K562 (cell line): ENCODE measurements at regions not wholly inside any gene's neighbourhood (a gene's known extent, or its start where the extent isn't known, plus 50 kb on each side); places are given as distances from the start of the nearest gene placed in this dataset.
A peak's percentile ranks its signal among the peaks of the same experiment; 100 is the strongest.

Experiments
- ARID1B ChIP-seq: fragments of 450-650 bp; IDR thresholded peaks from 2 replicates; pipeline ENCODE4 v1.6.1; 2016; ENCODE audit warnings: antibody characterized with exemption, mild to moderate bottlenecking, inconsistent platforms
- CREB5 ChIP-seq: fragments of 250-450 bp; sonication (Bioruptor Pico); IDR thresholded peaks from 2 replicates; pipeline ENCODE4 v1.5.0; 2020; ENCODE audit warnings: mild to moderate bottlenecking
- FOXM1 ChIP-seq, 2 experiments: fragments of 450-650 bp in 1 of 2; sonication (generic) in 1 of 2; formaldehyde crosslinking in 1 of 2; IDR thresholded peaks; 2 replicates each; pipeline versions ENCODE4 v1.6.1 to v1.9.0; 2017 to 2022; ENCODE audit warnings: low read depth in 2 of 2, mild to moderate bottlenecking in 2 of 2, missing genetic modification reagents in 1 of 2, moderate library complexity in 1 of 2
- GTF2B ChIP-seq: IDR thresholded peaks from 2 replicates; pipeline ENCODE4 v1.6.1; 2011; ENCODE audit not compliant: insufficient read length; ENCODE audit errors: extremely low read depth
- HBP1 ChIP-seq: fragments of 450-650 bp; formaldehyde crosslinking; IDR thresholded peaks from 2 replicates; pipeline ENCODE4 v1.4.0; 2022; ENCODE audit warnings: missing genetic modification characterization
- KDM5B ChIP-seq: fragments of 200-600 bp; sonication (generic); IDR thresholded peaks from 2 replicates; pipeline ENCODE4 v1.6.1; 2012; ENCODE audit warnings: low read depth, mild to moderate bottlenecking, moderate library complexity, low read length, control low read depth, inconsistent platforms; ENCODE audit not compliant: insufficient replicate concordance
- KLF1 ChIP-seq: fragments of 450-650 bp; IDR thresholded peaks from 2 replicates; pipeline ENCODE4 v1.6.1; 2016; ENCODE audit warnings: missing genetic modification characterization, missing compliant biosample characterization
- MEIS2 ChIP-seq: fragments of 450-650 bp; IDR thresholded peaks from 2 replicates; pipeline ENCODE4 v1.6.1; 2014; ENCODE audit warnings: mild to moderate bottlenecking; ENCODE audit not compliant: partially characterized antibody
- NCOR1 ChIP-seq: fragments of 450-650 bp; IDR thresholded peaks from 2 replicates; pipeline ENCODE4 v1.6.1; 2016; ENCODE audit warnings: mild to moderate bottlenecking, moderate library complexity
- NFYB ChIP-seq: IDR thresholded peaks from 2 replicates; pipeline ENCODE4 v1.6.1; 2011; ENCODE audit warnings: mild to moderate bottlenecking, moderate library complexity; ENCODE audit not compliant: insufficient read length; ENCODE audit errors: extremely low read depth
- NKRF ChIP-seq: fragments of 450-650 bp; IDR thresholded peaks from 2 replicates; pipeline ENCODE4 v1.6.1; 2016; ENCODE audit warnings: borderline replicate concordance
- NRF1 ChIP-seq, 2 experiments: fragments of 450-650 bp; IDR thresholded peaks in 1 of 2; conservative IDR thresholded peaks in 1 of 2; 2 replicates each; pipeline ENCODE4 v1.6.1; 2014; ENCODE audit warnings: mild to moderate bottlenecking in 2 of 2
- PHF21A ChIP-seq: fragments of 450-650 bp; IDR thresholded peaks from 2 replicates; pipeline ENCODE4 v1.6.1; 2017; ENCODE audit warnings: low read depth, borderline replicate concordance
- POLR2AphosphoS5 ChIP-seq: IDR thresholded peaks from 2 replicates; pipeline ENCODE4 v1.6.1; 2011; ENCODE audit warnings: mild to moderate bottlenecking, low read depth, low read length, moderate library complexity; ENCODE audit not compliant: control insufficient read depth, insufficient read depth
- SOX6 ChIP-seq: fragments of 450-650 bp; IDR thresholded peaks from 2 replicates; pipeline ENCODE4 v1.6.1; 2014; ENCODE audit warnings: mild to moderate bottlenecking
- TSHZ1 ChIP-seq: fragments of 250-450 bp; sonication (Bioruptor Pico); IDR thresholded peaks from 2 replicates; pipeline ENCODE4 v1.4.0; 2020; ENCODE audit warnings: mild to moderate bottlenecking, moderate library complexity
- ZNF239 ChIP-seq: fragments of 250-450 bp; sonication (Bioruptor Pico); IDR thresholded peaks from 2 replicates; pipeline ENCODE4 v1.4.0; 2020; ENCODE audit warnings: mild to moderate bottlenecking
- ZNF436 ChIP-seq: fragments of 250-450, 450-650 bp; sonication (Bioruptor Pico); formaldehyde crosslinking; IDR thresholded peaks from 2 replicates; pipeline ENCODE4 v1.7.0; 2020; ENCODE audit warnings: mild to moderate bottlenecking
- ZNF699 ChIP-seq: fragments of 250-450 bp; sonication (Bioruptor Pico); IDR thresholded peaks from 2 replicates; pipeline ENCODE4 v1.8.0; 2021; ENCODE audit warnings: mild to moderate bottlenecking, moderate library complexity; ENCODE audit not compliant: insufficient replicate concordance

- no peak for TF ChIP-seq TSHZ1 (CRISPR knock-in tag)
- TF ChIP-seq SOX6 = 0 out of 2 replicates have a peak, but pooled peaks have one; percentile 42
- TF ChIP-seq ZNF699 (CRISPR knock-in tag) = no peak
- peak; percentile 44; the same call in 1 of the 2 replicates for TF ChIP-seq FOXM1 (IDR thresholded peaks at IDR 0.05; ENCODE audit: low read depth)
- no peak for TF ChIP-seq FOXM1 (CRISPR knock-in tag; IDR thresholded peaks at IDR 0.05; ENCODE audit: low read depth)
- TF ChIP-seq NCOR1 = peak; percentile 77
- TF ChIP-seq GTF2B = no peak
- no peak for TF ChIP-seq HBP1
- no peak for TF ChIP-seq ZNF239 (CRISPR knock-in tag)
- no peak for TF ChIP-seq PHF21A
- TF ChIP-seq KLF1 (tag) = no peak
- no peak for TF ChIP-seq ZNF436
- TF ChIP-seq POLR2AphosphoS5 = peak; percentile 76; the same call in 1 of the 2 replicates
- TF ChIP-seq NRF1 (conservative IDR thresholded peaks at IDR 0.05 in 1 of 2, IDR thresholded peaks at IDR 0.05 in 1 of 2) = no peak
- TF ChIP-seq NKRF = no peak
- TF ChIP-seq KDM5B = no peak
- TF ChIP-seq MEIS2 = no peak
- TF ChIP-seq ARID1B = peak; percentile 88
- TF ChIP-seq CREB5 (CRISPR knock-in tag) = no peak
- TF ChIP-seq NFYB = peak; percentile 21
These were observed 97.8 kb upstream of the USP9X start (continued) for GRCh38 chrX:40987413-40987812.
